OCI-LY3 (cell line): ENCODE measurements at regions not wholly inside any gene's neighbourhood (a gene's known extent, or its start where the extent isn't known, plus 50 kb on each side); places are given as distances from the start of the nearest gene placed in this dataset.

ENCODE experiments used
- H2AFZ ChIP-seq: fragments of 200-600, 300-600 bp; shearing (Covaris generic); 2 replicates; pipeline ENCODE4 v1.6.0; 2014; ENCODE audit warnings: antibody characterized with exemption, low read depth, low read length
- H3K27ac ChIP-seq: fragments of 200-600, 300-600 bp; sonication (generic); 2 replicates; pipeline ENCODE4 v1.5.1; 2014; ENCODE audit warnings: mild to moderate bottlenecking, low read length, moderate library complexity, mixed read lengths
- H3K27me3 ChIP-seq: fragments of 200-600, 300-600 bp; sonication (generic); 2 replicates; pipeline ENCODE4 v1.6.1; 2014; ENCODE audit warnings: low read depth, low read length, mixed read lengths
- H3K36me3 ChIP-seq: fragments of 200-600, 300-600 bp; sonication (generic); replicated peaks from 2 replicates; pipeline ENCODE3; 2014; ENCODE audit warnings: low read depth, low read length, mixed read lengths
- H3K4me1 ChIP-seq: fragments of 300-600, 200-600 bp; sonication (generic); 2 replicates; pipeline ENCODE4 v1.6.1; 2014; ENCODE audit warnings: low read length, mixed read lengths
- H3K4me2 ChIP-seq: fragments of 200-600, 300-600 bp; sonication (generic); 2 replicates; pipeline ENCODE4 v1.6.1; 2014; ENCODE audit warnings: low read length, mixed read lengths
- H3K4me3 ChIP-seq: fragments of 300-600, 200-600 bp; sonication (generic); 2 replicates; pipeline ENCODE4 v1.5.1; 2014; ENCODE audit warnings: antibody characterized with exemption, mild to moderate bottlenecking, low read length, moderate library complexity
- H3K79me2 ChIP-seq: fragments of 300-600, 200-600 bp; shearing (Covaris generic); 2 replicates; pipeline ENCODE4 v1.6.1; 2014; ENCODE audit warnings: mild to moderate bottlenecking, low read length, mixed read lengths
- H3K9ac ChIP-seq: fragments of 300-600, 200-600 bp; shearing (Covaris generic); 2 replicates; pipeline ENCODE4 v1.6.0; 2014; ENCODE audit warnings: mild to moderate bottlenecking, low read length, moderate library complexity
- H3K9me3 ChIP-seq: fragments of 200-600, 300-600 bp; shearing (Covaris generic); 2 replicates; pipeline ENCODE4 v1.6.1; 2014; ENCODE audit warnings: low read length, mixed read lengths; ENCODE audit not compliant: insufficient read depth
- H4K20me1 ChIP-seq: fragments of 200-600, 300-600 bp; sonication (generic); 2 replicates; pipeline ENCODE4 v1.6.1; 2016; ENCODE audit warnings: low read length, mixed read lengths; ENCODE audit not compliant: insufficient read depth
- CTCF ChIP-seq: fragments of 200-600, 300-600 bp; sonication (generic); IDR thresholded peaks from 2 replicates; pipeline ENCODE4 v1.5.1; 2014; ENCODE audit warnings: antibody characterized with exemption, low read length, low read depth
- EZH2phosphoT487 ChIP-seq: fragments of 200-600 bp; shearing (Covaris generic); IDR thresholded peaks from 2 replicates; pipeline ENCODE4 v1.6.1; 2018; ENCODE audit warnings: antibody characterized with exemption, mixed run types, low read depth

GRCh38 chr13:50646070-50646469, 197.4 kb downstream of the DLEU7 start:
- no peak for TF ChIP-seq EZH2phosphoT487
- no peak for TF ChIP-seq CTCF
- no peak overlapping the region for H3K9ac ChIP-seq
- H3K79me2 ChIP-seq: no peaks in the 10 kb centered on the region
- no peak overlapping the region for H2AFZ ChIP-seq
- H3K4me3 ChIP-seq: no peak overlapping the region
- H3K4me2 ChIP-seq: no peak overlapping the region
- H3K36me3 ChIP-seq: no peaks in the 10 kb centered on the region
- H3K27me3 ChIP-seq: no peaks in the 10 kb centered on the region
- peaks cover 6% of the 10 kb centered on the region; the same call in 1 of the 2 replicates for H3K4me1 ChIP-seq
- no peaks in the 10 kb centered on the region for H4K20me1 ChIP-seq
- H3K27ac ChIP-seq: no peak overlapping the region
- no peaks in the 10 kb centered on the region for H3K9me3 ChIP-seq

GRCh38 chr13:50649211-50649610, 194.3 kb downstream of the DLEU7 start:
- Histone ChIP-seq H4K20me1 (no peaks in the 10 kb centered on the region), H3K4me2 (no peak overlapping the region), H3K79me2 (no peaks in the 10 kb centered on the region), H3K9me3 (no peaks in the 10 kb centered on the region), H3K27me3 (0 out of 2 replicates have a peak, but pooled peaks cover 4% of the 10 kb centered on the region), H3K9ac (no peak overlapping the region), H3K4me3 (no peak overlapping the region), H2AFZ (no peak overlapping the region), H3K36me3 (no peaks in the 10 kb centered on the region), H3K27ac (no peak overlapping the region), H3K4me1 (peaks cover 9% of the 10 kb centered on the region)
- no peak for TF ChIP-seq EZH2phosphoT487
- TF ChIP-seq CTCF: no peak

GRCh38 chr13:50650592-50651504, 192.6 kb downstream of the DLEU7 start:
- no peak overlapping the region for H3K27ac ChIP-seq
- TF ChIP-seq EZH2phosphoT487 (no peak), CTCF (no peak)
- H3K36me3 ChIP-seq: no peaks in the 10 kb centered on the region
- H3K79me2 ChIP-seq: no peaks in the 10 kb centered on the region
- no peak overlapping the region for H3K9ac ChIP-seq
- no peak overlapping the region for H2AFZ ChIP-seq
- H3K4me1 ChIP-seq: peaks cover 13% of the 10 kb centered on the region
- 0 out of 2 replicates have a peak, but pooled peaks cover 4% of the 10 kb centered on the region for H3K27me3 ChIP-seq
- no peaks in the 10 kb centered on the region for H4K20me1 ChIP-seq
- H3K4me2 ChIP-seq: no peak overlapping the region
- no peaks in the 10 kb centered on the region for H3K9me3 ChIP-seq
- H3K4me3 ChIP-seq: no peak overlapping the region

- H3K9me3 ChIP-seq: no peaks in the 10 kb centered on the region
- no peak overlapping the region for H3K9ac ChIP-seq
- 0 out of 2 replicates have a peak, but pooled peaks cover 4% of the 10 kb centered on the region for H3K27me3 ChIP-seq
- no peaks in the 10 kb centered on the region for H4K20me1 ChIP-seq
- no peak for TF ChIP-seq EZH2phosphoT487
- TF ChIP-seq CTCF: no peak
- peaks cover 13% of the 10 kb centered on the region for H3K4me1 ChIP-seq
- no peaks in the 10 kb centered on the region for H3K79me2 ChIP-seq
- H2AFZ ChIP-seq: no peak overlapping the region
- H3K36me3 ChIP-seq: no peaks in the 10 kb centered on the region
- no peak overlapping the region for H3K4me2 ChIP-seq
- no peak overlapping the region for H3K4me3 ChIP-seq
- no peak overlapping the region for H3K27ac ChIP-seq
These were observed 191.6 kb downstream of the DLEU7 start for GRCh38 chr13:50651922-50652321.
